ENCODE measurements at regions not wholly inside any gene's neighbourhood (a gene's known extent, or its start where the extent isn't known, plus 50 kb on each side); places are given as distances from the start of the nearest gene placed in this dataset.
A peak's percentile ranks its signal among the peaks of the same experiment; 100 is the strongest.

GRCh38 chr16:85549766-85550421 lies 63.2 kb upstream of the GSE1 start:
- H3K9ac ChIP-seq (ENCODE audit: insufficient read depth, low read length, poor library complexity, severe bottlenecking), result no peak overlapping the region
- no peak overlapping the region for H3K4me3 ChIP-seq (replicated peaks in 1 of 3; ENCODE audit: low read depth in 2 of 3, low read length in 3 of 3)
- H3K27ac Mint-ChIP-seq, result peak overlapping the region in 2 of 7 donors; percentile 15 to 68
- no peak overlapping the region for H2AFZ ChIP-seq (ENCODE audit: insufficient read depth, low read depth, low read length, poor library complexity, severe bottlenecking)
- intact Hi-C loops (cut with micrococcal nuclease), result loop anchor here in 1 of 2 donors (10.0 kb wide), 1 partner anchor 245 kb away; no protein-coding TSS in a partner anchor
- no peaks in the 10 kb centered on the region for H3K79me2 ChIP-seq (ENCODE audit: insufficient read depth, low read length)
- no peaks in the 10 kb centered on the region for H3K27me3 ChIP-seq (ENCODE audit: control insufficient read depth in 2 of 2, insufficient read depth in 2 of 2, low read length in 2 of 2)
- H3K4me3 Mint-ChIP-seq, result no peak overlapping the region
- peaks cover 1 to 3% (median 3%) of the 10 kb centered on the region in 3 donors for H3K27me3 Mint-ChIP-seq (ENCODE audit: low read depth in 3 of 3)
- H3K9me3 ChIP-seq (replicated peaks in 1 of 2; ENCODE audit: control insufficient read depth in 1 of 2, insufficient read depth in 1 of 2, low read length in 2 of 2), result no peaks in the 10 kb centered on the region
- H3K36me3 ChIP-seq (replicated peaks in 1 of 2; ENCODE audit: control insufficient read depth in 1 of 2, insufficient read depth in 2 of 2, low read length in 2 of 2), result no peaks in the 10 kb centered on the region
- H3K27ac ChIP-seq (ENCODE audit: low read depth in 1 of 2, low read length in 2 of 2), result no peak overlapping the region
- H3K36me3 Mint-ChIP-seq, result peaks cover 0 to 2% of the 10 kb centered on the region in 2 donors
- no peaks in the 10 kb centered on the region for H4K20me1 ChIP-seq (ENCODE audit: insufficient read depth, low read length)
- no peak for TF ChIP-seq CTCF (IDR thresholded peaks at IDR 0.05)
- 84% methylated on average over 13 of the region's 13 CpGs for WGBS (ENCODE audit: insufficient coverage)
- H3K4me1 ChIP-seq (ENCODE audit: control insufficient read depth in 1 of 2, insufficient read depth in 2 of 2, low read length in 2 of 2), result peaks cover 16 to 23% of the 10 kb centered on the region in 2 donors
- H3K4me1 Mint-ChIP-seq, result peaks cover 27% of the 10 kb centered on the region
- no peak overlapping the region for H3K4me2 ChIP-seq (replicated peaks; ENCODE audit: extremely low read depth, low read length, poor library complexity, severe bottlenecking)
- no peak for DNase-seq
- H3K9me3 Mint-ChIP-seq, result peaks cover 0 to 4% (median 0%) of the 10 kb centered on the region in 7 donors

GRCh38 chr16:85550422-85550864 lies 62.7 kb upstream of the GSE1 start:
- intact Hi-C loops (cut with micrococcal nuclease), result loop anchor here in 1 of 2 donors (10.0 kb wide), 1 partner anchor 246 kb away; no protein-coding TSS in a partner anchor
- Histone ChIP-seq H3K36me3 (replicated peaks in 1 of 2; ENCODE audit: control insufficient read depth in 1 of 2, insufficient read depth in 2 of 2, low read length in 2 of 2) (no peaks in the 10 kb centered on the region), H4K20me1 (ENCODE audit: insufficient read depth, low read length) (no peaks in the 10 kb centered on the region), H2AFZ (ENCODE audit: insufficient read depth, low read depth, low read length, poor library complexity, severe bottlenecking) (no peak overlapping the region), H3K4me3 (replicated peaks in 1 of 3; ENCODE audit: low read depth in 2 of 3, low read length in 3 of 3) (no peak overlapping the region), H3K9ac (ENCODE audit: insufficient read depth, low read length, poor library complexity, severe bottlenecking) (no peak overlapping the region), H3K79me2 (ENCODE audit: insufficient read depth, low read length) (peaks cover 5% of the 10 kb centered on the region), H3K9me3 (replicated peaks in 1 of 2; ENCODE audit: control insufficient read depth in 1 of 2, insufficient read depth in 1 of 2, low read length in 2 of 2) (no peaks in the 10 kb centered on the region), H3K4me2 (replicated peaks; ENCODE audit: extremely low read depth, low read length, poor library complexity, severe bottlenecking) (no peak overlapping the region), H3K4me1 (ENCODE audit: control insufficient read depth in 1 of 2, insufficient read depth in 2 of 2, low read length in 2 of 2) (peaks cover 11 to 17% of the 10 kb centered on the region in 2 donors), H3K27ac (ENCODE audit: low read depth in 1 of 2, low read length in 2 of 2) (no peak overlapping the region), H3K27me3 (ENCODE audit: control insufficient read depth in 2 of 2, insufficient read depth in 2 of 2, low read length in 2 of 2) (no peaks in the 10 kb centered on the region)
- Mint-ChIP-seq H3K4me1 (peaks cover 21% of the 10 kb centered on the region), H3K27ac (peak overlapping the region in 1 of 7 donors; percentile 68), H3K4me3 (no peak overlapping the region), H3K9me3 (peaks cover 0 to 4% (median 0%) of the 10 kb centered on the region in 7 donors), H3K36me3 (peaks cover 0 to 2% of the 10 kb centered on the region in 2 donors), H3K27me3 (ENCODE audit: low read depth in 3 of 3) (peaks cover 1 to 3% (median 3%) of the 10 kb centered on the region in 3 donors)
- TF ChIP-seq CTCF (IDR thresholded peaks at IDR 0.05), result no peak
- WGBS (ENCODE audit: insufficient coverage), result 98% methylated on average over 8 of the region's 14 CpGs
- no peak for DNase-seq

Measured in CD14-positive monocyte (primary cell).